ENCODE measurements at regions not wholly inside any gene's neighbourhood (a gene's known extent, or its start where the extent isn't known, plus 50 kb on each side); places are given as distances from the start of the nearest gene placed in this dataset.

- TF ChIP-seq CTCF (conservative IDR thresholded peaks at IDR 0.05 in 1 of 2, IDR thresholded peaks at IDR 0.05 in 1 of 2; ENCODE audit: extremely low read depth in 1 of 2, insufficient read depth in 1 of 2, low read depth in 1 of 2, low read length in 2 of 2): no peak
- no peak for TF ChIP-seq EZH2 (IDR thresholded peaks at IDR 0.05; ENCODE audit: borderline replicate concordance, low read length)
Observed at GRCh38 chr3:25237602-25238001, 190.5 kb upstream of the RARB start.

Measured in mammary epithelial cell (primary cell).